NCI-H2081 (cell line): ENCODE measurements at regions not wholly inside any gene's neighbourhood (a gene's known extent, or its start where the extent isn't known, plus 50 kb on each side); places are given as distances from the start of the nearest gene placed in this dataset.
"Not testable (repeated sequence)": the region's sequence is repeated elsewhere in the genome, so short reads cannot be mapped to it uniquely, and the experiment has no call there.

Experiments used
- DNase-seq, 2 experiments: peaks; one replicate each; lab custom pipeline; 2025; lab: John Stamatoyannopoulos, UW

DNA sequence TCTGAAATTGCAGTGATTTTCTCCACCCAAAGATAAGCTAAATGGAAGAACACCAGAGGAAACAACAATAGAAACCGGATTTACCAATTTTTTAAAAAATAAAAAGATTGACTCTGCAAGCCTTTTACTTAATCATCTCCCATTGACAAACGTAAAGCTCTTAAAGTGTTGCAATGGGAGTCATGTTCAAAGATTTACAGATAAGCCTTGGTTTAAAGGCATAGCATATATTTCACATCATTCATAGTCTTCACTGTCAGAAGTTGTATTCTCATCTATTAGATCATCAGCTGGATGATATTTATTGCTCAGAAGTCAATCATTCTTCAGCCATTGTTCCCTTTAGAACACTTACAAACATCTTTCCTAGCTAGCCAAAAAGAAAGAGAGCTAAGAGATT lies 397.6 kb downstream of the GBE1 start:
- no peak for DNase-seq

DNA sequence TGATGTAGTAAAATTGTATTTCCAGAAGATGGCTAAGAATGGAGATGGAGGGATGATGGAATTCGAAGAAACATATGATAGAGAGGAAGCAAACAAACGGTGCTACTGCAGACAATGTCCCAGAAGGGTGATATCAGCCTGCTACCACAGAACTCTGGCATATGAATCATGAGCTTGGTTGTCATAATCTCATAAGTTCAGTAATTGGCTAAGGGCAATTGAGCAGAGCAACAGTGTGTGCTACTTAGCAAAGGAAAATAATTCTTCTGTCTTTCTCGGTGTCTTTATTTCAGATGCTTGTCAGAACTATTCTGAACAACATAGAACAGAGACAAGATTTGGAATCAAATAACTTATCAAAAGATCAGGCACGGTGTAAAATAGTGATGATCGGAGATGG lies 407.3 kb downstream of the GBE1 start:
- DNase-seq, result no peak

DNA sequence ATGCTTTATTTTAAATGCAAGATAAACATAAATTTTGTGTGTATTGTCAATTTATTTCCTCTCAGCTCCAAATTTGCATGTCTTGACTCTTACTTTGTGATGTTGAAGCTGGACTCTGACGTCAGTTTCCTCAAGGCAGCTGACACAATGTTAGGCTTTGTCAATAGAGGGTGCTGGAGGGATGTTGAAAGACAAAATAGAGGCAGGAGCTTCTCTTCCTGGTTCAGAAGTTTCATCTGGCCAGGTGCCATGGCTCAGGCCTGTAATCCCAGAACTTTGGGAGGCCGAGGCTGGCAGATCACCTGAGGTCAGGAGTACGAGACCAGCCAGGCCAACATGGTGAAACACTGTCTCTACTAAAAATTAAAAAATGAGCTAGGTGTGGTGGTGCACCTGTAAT lies 408.6 kb downstream of the GBE1 start:
- DNase-seq, result peak in 1 of 2 experiments; percentile 24

DNA sequence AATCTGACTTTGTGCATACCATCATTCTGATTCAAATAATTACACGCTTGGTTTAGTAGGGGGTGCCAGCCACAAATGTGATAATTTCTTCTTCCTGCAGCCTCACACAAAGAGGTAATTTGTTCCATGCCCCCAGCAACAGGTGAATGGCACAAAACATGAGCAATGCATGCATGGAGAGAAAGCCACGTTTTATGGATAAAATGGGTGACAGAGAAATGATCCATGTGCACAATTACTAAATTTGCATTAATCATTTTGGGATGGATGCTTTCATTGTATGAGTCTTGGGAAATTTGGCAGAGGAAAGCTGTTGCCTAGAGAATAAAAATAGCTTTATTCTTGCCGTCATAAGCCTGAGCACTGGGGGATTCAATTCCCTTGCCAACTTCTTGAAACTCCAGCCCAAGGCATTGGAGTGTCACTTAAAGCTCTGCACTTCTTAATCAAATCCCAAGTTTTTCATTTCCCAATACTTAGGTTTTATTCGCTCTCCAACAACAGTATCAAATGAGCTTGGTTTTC lies 411.6 kb downstream of the GBE1 start:
- DNase-seq, result no peak

DNA sequence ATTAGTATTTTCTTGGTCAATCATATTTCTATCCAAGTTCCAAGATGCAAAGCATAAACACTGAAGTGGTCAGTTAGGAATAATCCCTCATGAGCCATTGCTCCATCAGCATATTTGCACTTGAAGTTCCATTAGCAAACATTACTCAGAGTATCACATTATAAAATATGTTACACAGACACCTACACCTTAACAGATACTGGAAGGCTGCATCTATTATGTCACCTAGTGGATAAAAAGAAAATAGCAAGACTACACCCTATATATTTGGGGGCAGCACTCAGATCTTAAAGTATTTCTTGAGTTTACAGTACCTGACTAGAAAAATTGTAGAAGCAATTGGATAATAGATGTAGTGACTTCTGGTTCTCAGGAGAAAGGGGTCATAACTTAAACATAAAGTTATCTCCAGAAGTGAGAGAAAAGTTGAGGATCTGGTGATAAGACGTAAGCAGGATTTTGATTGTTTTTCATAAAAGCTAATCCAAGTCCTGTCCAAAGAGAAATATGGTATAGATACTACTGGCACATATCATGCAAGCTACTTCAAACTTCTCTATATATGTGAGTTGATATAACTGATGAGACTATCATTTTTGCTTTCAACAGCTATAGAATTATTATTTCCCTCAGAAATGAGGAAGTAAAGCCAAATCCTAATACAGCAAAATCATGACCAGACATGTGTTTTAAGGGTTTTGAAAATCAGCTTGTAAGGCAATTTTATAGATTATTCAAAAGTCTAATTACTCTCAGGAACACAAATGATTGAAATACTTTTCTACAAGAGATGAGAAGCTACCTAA lies 422.2 kb downstream of the GBE1 start:
- DNase-seq, result no peak

DNA sequence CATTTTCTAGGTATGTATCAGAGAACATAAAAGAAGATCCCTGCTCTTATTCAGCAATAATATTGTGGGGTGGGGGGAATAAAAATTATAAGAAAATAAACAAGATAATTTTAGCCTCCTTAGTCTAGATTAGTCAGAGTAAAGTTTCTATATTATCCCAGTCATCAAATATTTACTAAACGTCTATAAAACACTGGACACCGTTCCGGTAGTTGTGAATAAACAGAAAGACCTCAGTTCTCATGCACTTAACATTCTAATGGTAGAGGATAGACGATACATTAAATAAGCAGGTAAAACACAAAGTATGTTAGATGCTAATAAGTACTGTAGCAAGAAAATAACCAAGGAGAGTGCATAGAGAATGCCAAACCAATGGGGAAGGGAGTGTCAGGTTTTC lies 425.0 kb downstream of the GBE1 start:
- DNase-seq, result no peak

DNA sequence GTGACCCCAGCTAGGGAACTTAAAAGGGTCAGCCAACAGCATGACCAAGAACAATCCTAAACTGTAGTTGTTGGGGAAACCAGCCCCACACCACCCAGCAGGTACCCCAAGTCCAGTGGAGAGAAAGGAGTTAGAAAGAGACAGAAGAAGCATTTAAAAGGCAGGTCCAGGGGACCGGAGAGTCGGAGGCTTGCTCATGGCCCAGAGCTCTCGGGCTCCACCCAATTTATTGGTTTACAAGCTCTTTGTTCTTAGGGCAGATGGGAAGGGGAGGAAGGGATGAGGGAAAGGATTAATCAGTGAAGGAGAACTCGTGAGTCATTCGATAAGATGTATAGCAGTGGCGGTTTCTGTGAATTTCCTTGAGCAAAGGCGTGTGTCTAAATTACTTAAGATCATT lies 431.6 kb downstream of the GBE1 start:
- not testable (repeated sequence) for DNase-seq

DNA sequence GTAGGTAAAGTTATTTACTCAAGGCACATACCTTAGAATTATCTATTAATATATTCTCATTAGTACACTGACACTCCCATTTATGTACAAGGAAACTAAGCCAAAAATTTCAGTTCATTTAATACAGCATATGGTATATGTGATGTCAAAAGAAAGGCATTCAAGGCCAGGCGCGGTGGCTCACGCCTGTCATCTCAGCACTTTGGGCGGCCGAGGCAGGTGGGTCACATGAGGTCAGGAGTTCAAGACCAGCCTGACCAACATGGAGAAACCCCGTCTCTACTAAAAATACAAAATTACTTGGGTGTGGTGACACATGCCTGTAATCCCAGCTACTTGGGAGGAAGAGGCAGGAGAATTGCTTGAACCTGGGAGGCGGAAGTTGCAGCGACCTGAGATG lies 435.2 kb downstream of the GBE1 start:
- DNase-seq, result no peak

DNA sequence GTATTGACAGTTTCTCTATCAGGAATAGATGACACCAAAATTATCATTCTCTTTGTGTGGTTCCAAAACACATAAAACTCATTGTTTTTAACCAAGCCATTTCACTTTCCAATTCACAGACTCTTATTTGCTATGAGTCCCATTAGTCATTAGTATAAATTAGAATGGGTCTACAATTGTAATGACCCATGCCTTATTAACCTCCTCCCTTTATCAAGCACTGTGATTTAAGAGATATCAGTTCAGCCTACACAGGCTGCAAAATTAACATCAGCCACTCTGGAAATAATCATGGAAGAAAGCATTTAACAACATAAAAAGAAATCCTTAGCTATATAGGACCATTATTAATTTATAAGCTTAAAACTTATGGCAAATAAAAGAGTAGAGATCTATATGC lies 440.6 kb downstream of the GBE1 start:
- DNase-seq, result no peak

DNA sequence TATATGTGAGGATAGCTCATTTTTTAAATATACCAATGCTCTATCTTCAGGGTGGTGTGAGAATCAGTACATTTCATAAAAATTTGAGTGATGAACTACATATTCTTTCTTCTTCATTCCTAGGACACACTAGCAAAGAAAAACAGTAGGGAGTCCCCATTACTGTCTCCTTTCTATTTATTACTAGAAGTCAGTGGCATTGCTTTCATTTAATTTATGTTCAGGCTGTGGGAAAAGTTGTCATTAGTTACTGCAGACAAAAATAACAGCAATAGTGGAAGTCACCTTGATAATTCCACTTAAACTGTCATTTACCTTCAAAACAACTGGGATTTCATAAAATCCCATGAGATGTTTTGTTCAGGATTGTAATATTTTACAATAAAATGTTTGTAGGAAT lies 446.4 kb downstream of the GBE1 start:
- DNase-seq, result no peak

DNA sequence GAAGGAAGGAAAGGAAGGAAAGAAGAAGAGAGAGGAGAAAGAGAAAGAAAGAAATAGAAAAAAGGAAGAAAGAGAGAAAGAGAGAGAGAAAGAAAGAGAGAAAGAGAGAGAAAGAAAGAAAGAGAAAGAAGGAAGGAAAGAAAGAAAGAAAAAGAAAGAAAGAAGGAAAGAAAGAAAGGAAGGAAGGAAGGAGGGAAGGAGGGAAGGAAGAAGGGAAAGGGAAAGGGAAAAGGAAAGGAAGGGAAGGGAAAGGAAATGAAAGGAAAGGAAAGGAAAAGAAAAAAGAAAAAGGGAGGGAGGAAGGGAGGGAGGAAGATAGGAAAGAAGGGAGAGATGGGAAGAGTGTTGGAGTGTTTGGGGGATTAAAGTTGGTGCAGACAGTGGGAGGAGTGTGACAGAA lies 450.1 kb downstream of the GBE1 start:
- DNase-seq, result no peak

DNA sequence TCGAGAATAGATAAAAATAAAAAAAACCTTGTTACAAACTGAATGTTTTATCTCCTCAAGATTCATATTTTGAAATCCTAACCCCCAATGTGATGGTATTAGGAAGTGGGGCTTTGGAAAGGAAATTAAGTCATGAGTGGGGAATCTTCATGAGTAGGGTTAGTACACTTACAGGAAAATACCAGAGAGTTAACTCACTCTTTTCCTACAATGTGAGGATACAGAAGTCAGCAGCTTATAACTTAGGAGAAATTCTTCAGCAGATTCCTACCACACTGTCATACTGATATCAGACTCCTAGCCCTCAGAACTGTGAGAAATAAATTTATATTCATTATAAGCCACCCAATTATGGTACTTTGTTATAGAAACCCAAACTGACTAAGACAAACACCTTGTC lies 453.1 kb downstream of the GBE1 start:
- DNase-seq, result no peak

DNA sequence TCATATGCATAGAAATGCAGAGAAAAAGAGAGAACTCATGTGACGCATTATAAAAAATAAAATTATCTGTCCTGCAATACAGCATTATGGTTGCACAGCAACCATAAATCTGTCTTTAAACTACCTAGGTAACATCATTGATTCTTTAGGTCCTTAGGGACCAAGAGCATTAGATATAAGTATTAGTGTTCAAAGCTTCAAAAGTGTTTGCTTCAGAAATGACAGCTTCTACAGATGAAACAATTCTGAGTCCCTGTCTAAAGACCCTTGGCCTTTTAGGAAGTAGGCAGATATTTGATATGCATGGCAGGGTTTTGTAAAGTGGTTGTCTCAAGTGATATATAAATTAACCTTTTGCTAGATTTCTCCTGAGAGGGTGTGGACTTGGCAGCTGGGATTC lies 454.2 kb downstream of the GBE1 start:
- no peak for DNase-seq

DNA sequence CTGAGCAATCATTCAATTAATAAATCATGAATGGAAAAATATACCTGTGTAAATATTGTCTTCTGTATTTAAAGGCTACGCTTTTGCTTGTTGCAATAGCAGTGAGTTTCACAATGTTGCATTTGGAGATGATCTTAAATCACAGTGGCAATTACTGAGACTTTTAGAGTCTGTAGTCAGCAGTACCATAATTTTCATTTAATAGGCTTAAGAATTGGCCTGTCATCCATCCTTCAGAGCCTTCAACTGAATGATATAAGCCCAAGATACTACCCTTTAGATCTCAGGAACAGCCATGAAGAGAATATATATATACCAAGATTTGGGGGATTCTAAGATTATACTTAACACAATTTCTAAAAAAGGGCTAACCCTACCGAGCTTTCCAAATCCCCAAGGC lies 458.1 kb downstream of the GBE1 start:
- DNase-seq, result no peak

DNA sequence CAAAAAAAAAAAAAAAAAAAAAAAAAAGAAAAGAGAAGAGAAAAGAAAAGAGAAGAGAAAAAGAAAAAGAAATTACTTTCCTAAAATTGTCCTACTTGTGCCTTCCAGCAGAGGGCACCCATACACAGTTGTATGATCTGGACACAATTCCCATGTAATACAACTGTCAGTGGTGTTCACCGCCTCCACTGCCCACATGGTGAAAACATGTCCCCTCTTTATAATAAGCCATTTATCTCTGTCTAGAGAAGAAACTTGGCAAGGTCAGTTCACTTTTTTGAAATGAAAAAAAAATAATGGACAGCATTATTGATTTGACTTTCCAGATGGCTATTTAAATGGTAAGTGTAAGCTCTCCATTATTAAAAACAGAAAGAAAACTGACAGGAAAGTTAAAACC lies 459.4 kb downstream of the GBE1 start:
- DNase-seq, result peak; percentile 17 to 55

DNA sequence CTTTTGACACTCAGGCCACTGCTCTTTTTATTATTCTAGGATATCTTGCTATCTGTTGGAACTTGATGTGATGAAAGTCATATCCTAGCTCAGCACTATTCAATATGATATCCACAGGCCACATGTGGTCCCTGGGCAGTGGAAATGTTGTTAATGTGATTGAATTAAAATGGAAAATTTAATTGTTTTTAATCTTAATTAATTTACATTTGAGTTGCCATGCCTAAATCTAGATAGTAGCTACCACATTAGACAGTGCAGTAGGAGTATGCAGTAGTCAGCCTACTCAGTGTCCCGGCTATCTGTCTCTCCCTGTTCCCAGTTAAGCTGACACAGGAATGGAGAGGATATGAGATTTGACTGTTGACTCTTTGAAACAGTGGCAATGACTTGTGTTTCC lies 460.2 kb downstream of the GBE1 start:
- no peak for DNase-seq

DNA sequence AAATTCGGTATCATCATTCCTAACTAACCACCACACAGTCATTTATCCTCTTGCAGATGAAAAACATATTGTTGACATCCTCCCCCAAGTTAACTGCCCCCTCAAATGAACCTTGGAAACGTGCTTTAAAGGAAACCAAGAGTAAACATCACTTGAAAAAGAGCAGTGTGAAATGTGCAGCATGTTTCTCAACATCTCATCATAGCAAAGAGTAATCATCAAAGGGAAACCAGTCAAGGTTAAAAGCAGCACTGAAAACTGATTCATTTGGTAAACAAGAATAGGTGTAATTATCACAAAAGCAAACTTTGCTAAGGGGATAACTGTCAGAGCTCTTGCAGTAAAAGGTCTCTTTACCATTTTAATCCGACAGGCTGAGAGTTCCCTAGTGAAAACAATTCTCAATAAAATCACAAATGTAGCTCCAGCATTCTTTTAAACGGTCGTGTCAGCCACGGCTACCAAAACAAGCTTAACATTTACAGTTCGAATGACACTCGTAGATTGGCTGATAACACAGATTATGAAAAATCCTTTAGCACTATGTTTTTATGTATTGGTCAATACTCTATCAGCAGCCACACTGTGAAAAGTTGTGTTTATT lies 461.0 kb downstream of the GBE1 start:
- DNase-seq, result peak in 1 of 2 experiments; percentile 51

DNA sequence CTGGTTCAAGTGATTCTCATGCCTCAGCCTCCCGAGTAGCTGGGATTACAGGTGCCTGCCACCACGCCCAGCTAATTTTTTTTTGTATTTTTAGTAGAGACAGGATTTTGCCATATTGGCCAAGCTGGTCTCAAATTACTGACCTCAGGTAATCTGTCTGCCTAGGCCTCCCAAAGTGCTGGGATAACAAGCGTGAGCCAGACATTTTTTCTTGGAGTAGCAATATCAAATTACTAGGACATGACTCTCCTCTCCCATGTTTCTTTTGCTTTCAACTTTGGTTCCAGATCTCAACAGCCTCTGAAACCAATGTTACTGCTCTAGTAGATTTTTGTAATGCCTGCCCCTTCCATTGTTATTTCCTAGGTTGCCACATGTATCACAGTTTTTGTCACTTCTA lies 462.0 kb downstream of the GBE1 start:
- no peak for DNase-seq

DNA sequence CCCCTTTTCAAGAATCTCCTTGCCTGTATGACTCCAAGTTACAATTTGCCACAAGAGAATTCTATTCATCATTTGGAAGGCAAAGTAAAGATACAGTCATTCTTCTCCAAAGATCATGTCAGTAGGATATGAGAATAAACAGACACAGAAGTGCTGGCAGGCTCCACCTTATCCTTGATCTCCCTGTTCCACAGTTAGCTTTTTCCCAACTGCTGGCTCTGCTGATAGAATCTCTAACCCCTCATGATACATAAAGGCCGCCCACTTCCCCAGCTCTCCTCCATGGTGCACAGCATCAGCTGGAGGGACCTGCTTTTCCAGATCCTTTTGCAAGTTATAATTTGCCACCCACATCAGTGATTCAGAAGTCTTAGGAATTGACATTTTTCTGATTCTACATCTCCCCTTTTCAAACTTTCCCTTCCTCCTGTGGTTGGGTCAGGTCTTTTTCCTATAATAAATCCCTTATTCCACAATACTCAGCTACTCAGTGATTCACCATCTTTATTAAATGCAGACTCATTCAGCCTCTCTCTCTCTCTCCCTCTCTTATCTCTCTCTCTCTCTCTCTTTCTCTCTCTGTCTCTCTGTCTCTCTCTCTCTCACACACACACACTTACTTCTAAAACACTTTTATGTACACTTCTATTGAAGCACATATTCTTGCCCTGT lies 465.4 kb downstream of the GBE1 start:
- DNase-seq, result no peak

DNA sequence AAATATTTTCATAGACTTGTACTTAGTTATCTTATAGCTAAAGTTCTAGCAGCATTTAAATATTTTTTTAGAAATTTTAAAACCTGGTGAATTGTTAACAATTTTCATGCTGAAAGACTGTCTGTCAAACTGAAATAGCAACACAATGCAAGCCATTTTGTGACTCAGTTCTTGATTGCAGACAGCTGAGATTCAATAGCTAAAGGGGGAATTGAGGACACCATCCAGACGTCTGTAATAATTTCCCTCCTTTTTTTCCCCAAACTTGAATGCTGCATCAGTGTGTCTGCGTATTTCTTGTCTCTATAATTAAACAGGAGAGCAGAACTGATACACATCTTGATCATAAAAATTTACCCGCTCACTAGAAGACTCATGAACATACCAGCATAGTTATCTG lies 468.3 kb downstream of the GBE1 start:
- DNase-seq, result no peak

DNA sequence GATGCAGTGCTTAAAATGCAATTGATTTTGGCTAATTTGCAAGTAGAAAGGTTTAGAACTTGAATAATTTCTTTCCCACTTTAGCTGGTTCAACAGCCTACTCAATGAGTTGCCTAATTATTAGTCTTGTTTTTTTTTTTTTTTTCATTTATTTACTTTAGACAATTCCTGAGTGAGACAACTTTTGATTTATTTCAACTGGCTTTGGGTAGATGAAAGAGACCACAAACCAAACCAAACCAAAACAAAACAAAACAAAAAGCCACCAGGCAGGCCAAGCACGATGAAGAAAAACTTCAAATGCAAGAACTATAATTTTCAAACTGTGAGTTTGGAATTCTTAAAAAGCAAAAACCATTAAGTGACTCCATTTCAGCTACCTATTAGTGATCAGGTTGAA lies 469.9 kb downstream of the GBE1 start:
- no peak for DNase-seq

DNA sequence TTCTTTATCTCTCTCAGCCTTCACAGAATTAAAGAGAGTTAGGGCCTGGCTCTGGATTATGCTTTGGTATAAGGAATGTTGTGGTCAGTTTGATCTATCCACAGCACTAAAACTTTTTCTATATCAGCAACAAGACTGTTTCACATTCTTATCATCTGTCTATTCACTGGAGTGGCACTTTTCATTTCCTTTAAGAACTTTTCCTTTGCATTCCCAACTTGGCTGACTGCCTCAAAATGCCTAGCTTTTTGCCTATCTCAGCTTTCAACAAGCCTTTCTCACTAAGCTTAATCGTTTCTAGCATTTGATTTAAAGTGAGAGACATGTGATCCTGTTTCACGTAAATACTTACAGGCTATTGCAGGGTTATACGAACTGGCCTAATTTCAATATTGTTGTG lies 471.8 kb downstream of the GBE1 start:
- no peak for DNase-seq
